ENCODE measurements at regions not wholly inside any gene's neighbourhood (a gene's known extent, or its start where the extent isn't known, plus 50 kb on each side); places are given as distances from the start of the nearest gene placed in this dataset.
A peak's percentile ranks its signal among the peaks of the same experiment; 100 is the strongest.

GRCh38 chr6:105564121-105564902, 161.4 kb upstream of the PREP start (continued):
- no peak for TF ChIP-seq ZBTB38 (CRISPR knock-in tag; IDR thresholded peaks at IDR 0.05)
- no peak for TF ChIP-seq RARA (CRISPR knock-in tag; IDR thresholded peaks at IDR 0.05)
- TF ChIP-seq, protein P1, sequence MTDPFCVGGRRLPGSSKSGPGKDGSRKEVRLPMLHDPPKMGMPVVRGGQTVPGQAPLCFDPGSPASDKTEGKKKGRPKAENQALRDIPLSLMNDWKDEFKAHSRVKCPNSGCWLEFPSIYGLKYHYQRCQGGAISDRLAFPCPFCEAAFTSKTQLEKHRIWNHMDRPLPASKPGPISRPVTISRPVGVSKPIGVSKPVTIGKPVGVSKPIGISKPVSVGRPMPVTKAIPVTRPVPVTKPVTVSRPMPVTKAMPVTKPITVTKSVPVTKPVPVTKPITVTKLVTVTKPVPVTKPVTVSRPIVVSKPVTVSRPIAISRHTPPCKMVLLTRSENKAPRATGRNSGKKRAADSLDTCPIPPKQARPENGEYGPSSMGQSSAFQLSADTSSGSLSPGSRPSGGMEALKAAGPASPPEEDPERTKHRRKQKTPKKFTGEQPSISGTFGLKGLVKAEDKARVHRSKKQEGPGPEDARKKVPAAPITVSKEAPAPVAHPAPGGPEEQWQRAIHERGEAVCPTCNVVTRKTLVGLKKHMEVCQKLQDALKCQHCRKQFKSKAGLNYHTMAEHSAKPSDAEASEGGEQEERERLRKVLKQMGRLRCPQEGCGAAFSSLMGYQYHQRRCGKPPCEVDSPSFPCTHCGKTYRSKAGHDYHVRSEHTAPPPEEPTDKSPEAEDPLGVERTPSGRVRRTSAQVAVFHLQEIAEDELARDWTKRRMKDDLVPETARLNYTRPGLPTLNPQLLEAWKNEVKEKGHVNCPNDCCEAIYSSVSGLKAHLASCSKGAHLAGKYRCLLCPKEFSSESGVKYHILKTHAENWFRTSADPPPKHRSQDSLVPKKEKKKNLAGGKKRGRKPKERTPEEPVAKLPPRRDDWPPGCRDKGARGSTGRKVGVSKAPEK (CRISPR knock-in tag; IDR thresholded peaks at IDR 0.05; ENCODE audit: borderline replicate concordance): no peak
- TF ChIP-seq HOXA5 (CRISPR knock-in tag; IDR thresholded peaks at IDR 0.05): no peak
- no peak for TF ChIP-seq ZSCAN22 (CRISPR knock-in tag; IDR thresholded peaks at IDR 0.05)
- TF ChIP-seq ZNF225 (CRISPR knock-in tag; IDR thresholded peaks at IDR 0.05): no peak
- TF ChIP-seq FOXP4 (CRISPR knock-in tag; IDR thresholded peaks at IDR 0.05): no peak

DNA sequence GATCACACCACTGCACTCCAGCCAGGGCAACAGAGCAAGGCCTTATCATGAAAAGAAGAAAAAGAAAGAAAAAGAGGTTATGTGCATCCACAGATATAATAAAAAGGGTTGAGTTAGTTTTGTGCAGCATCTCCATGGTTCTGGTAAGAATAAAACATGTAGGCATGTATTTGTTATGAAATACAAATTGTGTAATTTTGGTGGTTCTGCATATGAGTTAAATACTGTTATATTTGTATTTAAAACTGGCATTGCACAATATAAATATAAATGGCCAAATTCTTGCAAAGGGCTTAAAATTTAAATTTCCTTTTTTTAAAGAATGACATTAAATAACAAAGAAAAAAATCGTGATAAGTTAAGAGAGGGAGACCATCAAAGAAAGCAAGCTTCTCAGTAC, 159.1 kb upstream of the PREP start:
- no peaks in the 10 kb centered on the region for H4K20me1 ChIP-seq (ENCODE audit: insufficient read depth, low read length)
- no peak for DNase-seq (ENCODE audit: low spot score)
- H2AFZ ChIP-seq (ENCODE audit: low read length): no peak overlapping the region
- H3K9me3 ChIP-seq (ENCODE audit: low read length): no peaks in the 10 kb centered on the region
- no peak overlapping the region for H3K27ac ChIP-seq (ENCODE audit: extremely low read length, insufficient read depth, low read length)
- intact Hi-C loops (cut with micrococcal nuclease; ENCODE audit: unreplicated experiment): no loop called here
- in situ Hi-C loops (cut with HindIII; ENCODE audit: extremely low pct_ligation_motif_present, low pct_unique_long_range_greater_than_20kb): no loop called here
- no peak for ATAC-seq
- H3K79me2 ChIP-seq (ENCODE audit: insufficient read depth, low read length): no peaks in the 10 kb centered on the region
- TF ChIP-seq ZNF562 (CRISPR knock-in tag; IDR thresholded peaks at IDR 0.05; ENCODE audit: borderline replicate concordance) (no peak), CEBPB (IDR thresholded peaks at IDR 0.05; ENCODE audit: borderline replicate concordance, low read depth, low read length) (peak; percentile 20; the same call in 1 of the 2 replicates)
- H3K36me3 ChIP-seq (replicated peaks in 1 of 2; ENCODE audit: control insufficient read depth in 1 of 2, insufficient read depth in 2 of 2, low read length in 2 of 2): no peaks in the 10 kb centered on the region
- no peak overlapping the region for H3K4me3 ChIP-seq (replicated peaks in 1 of 3; ENCODE audit: insufficient read depth in 1 of 3, low read depth in 2 of 3, low read length in 3 of 3)
- no peaks in the 10 kb centered on the region for H3K4me1 ChIP-seq (ENCODE audit: insufficient read depth, low read length)
- POLR2A ChIA-PET: no interaction called here
- peaks cover 0 to 10% of the 10 kb centered on the region in 2 experiments; a peak in 2 of 5 replicates for H3K27me3 ChIP-seq (ENCODE audit: control insufficient read depth in 1 of 2, insufficient read depth in 2 of 2, low read length in 2 of 2)
- H3K4me2 ChIP-seq (ENCODE audit: low read depth, low read length): no peak overlapping the region
- H3K9ac ChIP-seq (ENCODE audit: insufficient read depth, low read depth, low read length): no peak overlapping the region
- CTCF ChIA-PET (ENCODE audit: low intra/inter-chr PET ratio, low total read pairs): no interaction called here
- BruUV-seq (replicated peaks): no TSS peak
- FAIRE-seq: no peak
- 0% methylated on average over 1 of the region's 1 CpG for WGBS (ENCODE audit: low lambda C conversion rate)
